NCI-H1417 treated with DMSO at 0.1 percent for 48 hours (cell line): ENCODE measurements at regions not wholly inside any gene's neighbourhood (a gene's known extent, or its start where the extent isn't known, plus 50 kb on each side); places are given as distances from the start of the nearest gene placed in this dataset.

ENCODE experiments used
- DNase-seq: peaks from one replicate; lab custom pipeline; 2025; lab: John Stamatoyannopoulos, UW

- no peak for DNase-seq
Measured at GRCh38 chr9:115941561-115942315, 211.9 kb upstream of the PAPPA start.

- DNase-seq, result no peak
Measured at GRCh38 chr9:115943431-115944165, 210.0 kb upstream of the PAPPA start.

- no peak for DNase-seq
Measured at GRCh38 chr9:115944166-115944948, 209.2 kb upstream of the PAPPA start.

GRCh38 chr9:115945009-115945431, 208.6 kb upstream of the PAPPA start:
- DNase-seq, result no peak

- DNase-seq, result no peak
Measured at GRCh38 chr9:115946530-115946929, 207.1 kb upstream of the PAPPA start.

GRCh38 chr9:115951977-115952376, 201.6 kb upstream of the PAPPA start:
- no peak for DNase-seq

GRCh38 chr9:115952430-115953292, 200.9 kb upstream of the PAPPA start:
- no peak for DNase-seq

GRCh38 chr9:115956371-115956770, 197.2 kb upstream of the PAPPA start:
- DNase-seq, result no peak

GRCh38 chr9:115957585-115957984, 196.0 kb upstream of the PAPPA start:
- no peak for DNase-seq

- no peak for DNase-seq
Measured at GRCh38 chr9:115964710-115965347, 188.8 kb upstream of the PAPPA start.

- no peak for DNase-seq
Measured at GRCh38 chr9:115966660-115967059, 186.9 kb upstream of the PAPPA start.

GRCh38 chr9:115969096-115969495, 184.5 kb upstream of the PAPPA start:
- DNase-seq, result no peak

GRCh38 chr9:115972362-115972761, 181.2 kb upstream of the PAPPA start:
- DNase-seq, result no peak

GRCh38 chr9:115972843-115973595, 180.6 kb upstream of the PAPPA start:
- DNase-seq, result no peak

GRCh38 chr9:115976781-115977180, 176.8 kb upstream of the PAPPA start:
- DNase-seq, result no peak

GRCh38 chr9:115978091-115978490, 175.5 kb upstream of the PAPPA start:
- no peak for DNase-seq

GRCh38 chr9:115978659-115979096, 174.9 kb upstream of the PAPPA start:
- DNase-seq, result no peak

- DNase-seq, result no peak
Measured at GRCh38 chr9:115980054-115980453, 173.5 kb upstream of the PAPPA start.

- DNase-seq, result no peak
Measured at GRCh38 chr9:115980502-115980901, 173.1 kb upstream of the PAPPA start.

GRCh38 chr9:115980976-115981375, 172.6 kb upstream of the PAPPA start:
- no peak for DNase-seq
